CD14-positive monocyte (primary cell): ENCODE measurements at regions not wholly inside any gene's neighbourhood (a gene's known extent, or its start where the extent isn't known, plus 50 kb on each side); places are given as distances from the start of the nearest gene placed in this dataset.
"Not testable (repeated sequence)": the region's sequence is repeated elsewhere in the genome, so short reads cannot be mapped to it uniquely, and the experiment has no call there.

ENCODE experiments used
- DNase-seq, 3 donors: peaks; one replicate each; pipeline ENCODE4 v3.0.0-alpha.2; 2011 to 2022
- H2AFZ ChIP-seq: 2 replicates; pipeline ENCODE4 v1.6.0; 2012; ENCODE audit warnings: mild to moderate bottlenecking, low read depth, low read length, inconsistent platforms; ENCODE audit not compliant: insufficient read depth, poor library complexity, severe bottlenecking
- H3K27ac ChIP-seq, 2 donors: 1 replicate in 1 of 2; 2 replicates in 1 of 2; pipeline ENCODE4 v1.5.1; 2012 to 2013; ENCODE audit warnings: low read length in 2 of 2, control low read depth in 1 of 2, inconsistent platforms in 1 of 2, low read depth in 1 of 2, mild to moderate bottlenecking in 1 of 2
- H3K27me3 ChIP-seq, 2 donors: one replicate each; pipeline versions ENCODE4 v1.6.0 to v1.6.1; 2011 to 2013; ENCODE audit warnings: low read length in 2 of 2; ENCODE audit not compliant: control insufficient read depth in 2 of 2, insufficient read depth in 2 of 2
- H3K36me3 ChIP-seq, 2 donors: replicated peaks in 1 of 2; 1 replicate in 1 of 2; 2 replicates in 1 of 2; pipeline versions ENCODE4 v1.5.1 to v1.6.1; 2012 to 2013; ENCODE audit warnings: low read length in 2 of 2, control low read depth in 1 of 2, inconsistent platforms in 1 of 2, mild to moderate bottlenecking in 1 of 2; ENCODE audit not compliant: insufficient read depth in 2 of 2, control insufficient read depth in 1 of 2
- H3K4me1 ChIP-seq, 2 donors: 1 replicate in 1 of 2; 2 replicates in 1 of 2; pipeline versions ENCODE4 v1.5.1 to v1.6.1; 2012 to 2013; ENCODE audit warnings: low read length in 2 of 2, control low read depth in 1 of 2, inconsistent platforms in 1 of 2, mild to moderate bottlenecking in 1 of 2, moderate library complexity in 1 of 2; ENCODE audit not compliant: insufficient read depth in 2 of 2, control insufficient read depth in 1 of 2
- H3K4me2 ChIP-seq: replicated peaks from 2 replicates; pipeline ENCODE3; 2012; ENCODE audit warnings: low read length, moderate library complexity, mild to moderate bottlenecking; ENCODE audit not compliant: poor library complexity, severe bottlenecking; ENCODE audit errors: extremely low read depth
- H3K4me3 ChIP-seq, 3 experiments: fragments of 200-600 bp in 1 of 3; sonication (generic) in 1 of 3; replicated peaks in 1 of 3; 1 replicate in 2 of 3; 2 replicates in 1 of 3; pipeline ENCODE4 v1.5.1; 2011 to 2013; ENCODE audit warnings: low read length in 3 of 3, mild to moderate bottlenecking in 3 of 3, control low read depth in 2 of 3, low read depth in 2 of 3, inconsistent platforms in 1 of 3, moderate library complexity in 1 of 3
- H3K79me2 ChIP-seq: 2 replicates; pipeline ENCODE4 v1.6.0; 2012; ENCODE audit warnings: mild to moderate bottlenecking, control low read depth, inconsistent platforms, low read length, moderate library complexity; ENCODE audit not compliant: insufficient read depth
- H3K9ac ChIP-seq: 2 replicates; pipeline ENCODE4 v1.6.0; 2017; ENCODE audit warnings: low read length, mild to moderate bottlenecking; ENCODE audit not compliant: insufficient read depth, poor library complexity, severe bottlenecking
- H3K9me3 ChIP-seq, 2 donors: replicated peaks in 1 of 2; 1 replicate in 1 of 2; 2 replicates in 1 of 2; pipeline versions ENCODE4 v1.5.1 to v1.6.1; 2012 to 2013; ENCODE audit warnings: low read length in 2 of 2, control low read depth in 1 of 2; ENCODE audit not compliant: control insufficient read depth in 1 of 2, insufficient read depth in 1 of 2
- H4K20me1 ChIP-seq: 2 replicates; pipeline ENCODE4 v1.6.0; 2012; ENCODE audit warnings: mild to moderate bottlenecking, low read length, control low read depth, moderate library complexity; ENCODE audit not compliant: insufficient read depth
- H3K27ac Mint-ChIP-seq, 7 donors: one replicate each; pipeline ENCODE4 v1.8.0; 2020; ENCODE audit warnings: mild to moderate bottlenecking in 7 of 7, mixed read lengths in 7 of 7, moderate library complexity in 6 of 7, inconsistent platforms in 2 of 7
- H3K27me3 Mint-ChIP-seq, 3 donors: one replicate each; pipeline ENCODE4 v1.8.0; 2021 to 2022; ENCODE audit warnings: low read depth in 3 of 3, mild to moderate bottlenecking in 3 of 3, mixed read lengths in 3 of 3, moderate library complexity in 3 of 3, inconsistent platforms in 1 of 3
- H3K36me3 Mint-ChIP-seq, 2 donors: one replicate each; pipeline ENCODE4 v1.8.0; 2020; ENCODE audit warnings: mixed read lengths in 2 of 2, inconsistent platforms in 1 of 2, mild to moderate bottlenecking in 1 of 2
- H3K4me1 Mint-ChIP-seq: one replicate; pipeline ENCODE4 v1.8.0; 2020; ENCODE audit warnings: mild to moderate bottlenecking, mixed read lengths
- H3K4me3 Mint-ChIP-seq, 2 donors: one replicate each; pipeline ENCODE4 v1.8.0; 2020; ENCODE audit warnings: mild to moderate bottlenecking in 2 of 2, mixed read lengths in 2 of 2, moderate library complexity in 1 of 2
- H3K9me3 Mint-ChIP-seq, 7 donors: one replicate each; pipeline ENCODE4 v1.8.0; 2020 to 2022; ENCODE audit warnings: mixed read lengths in 7 of 7, mild to moderate bottlenecking in 6 of 7, moderate library complexity in 6 of 7, inconsistent platforms in 2 of 7
- WGBS: methylation state at CpG from one replicate; pipeline ENCODE4 v1.1.5; 2013; ENCODE audit warnings: missing lambda C conversion rate; ENCODE audit not compliant: insufficient coverage; 5-methylcytosine and 5-hydroxymethylcytosine counted together
- intact Hi-C, 2 donors: fragments of 100-400 bp; cut with micrococcal nuclease; formaldehyde crosslinking; loops; one replicate each; pipeline versions ENCODE4 v1.15.0 to v1.15.1; 2023
- TF ChIP-seq, protein P1 (sequence below): fragments of 200-600 bp; IDR thresholded peaks from one replicate; pipeline ENCODE4 v1.8.0; 2022; ENCODE audit warnings: antibody characterized with exemption, mild to moderate bottlenecking

- no peak overlapping the region for H3K27ac Mint-ChIP-seq
- H3K27me3 Mint-ChIP-seq, result peaks cover 0 to 2% (median 1%) of the 10 kb centered on the region in 3 donors
- H3K4me1 ChIP-seq, result no peaks in the 10 kb centered on the region
Observed at GRCh38 chr5:42267091-42267490, 156.1 kb upstream of the GHR start.

DNA sequence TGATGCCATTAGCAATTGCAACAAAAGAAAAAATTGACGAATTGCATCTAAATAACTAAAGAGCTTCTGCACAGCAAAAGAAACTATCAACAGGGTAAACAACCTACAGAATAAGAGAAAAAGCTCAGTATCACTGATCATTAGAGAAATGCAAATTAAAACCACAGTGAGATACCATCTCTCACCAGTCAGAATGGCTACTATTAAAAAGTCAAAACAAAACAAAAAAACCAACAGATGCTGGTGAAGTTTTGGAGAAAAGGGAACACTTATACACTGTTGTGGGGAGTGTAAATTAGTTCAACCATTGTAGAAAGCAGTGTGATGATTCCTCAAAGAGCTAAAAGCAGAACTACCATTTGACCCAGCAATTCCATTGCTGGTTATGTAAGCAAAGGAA, 155.1 kb upstream of the GHR start:
- H3K36me3 Mint-ChIP-seq, intact Hi-C loops, H3K9me3 Mint-ChIP-seq, H3K4me2 ChIP-seq, H3K4me3 ChIP-seq, H3K4me3 Mint-ChIP-seq, H3K9ac ChIP-seq, H3K27me3 Mint-ChIP-seq, DNase-seq, H3K9me3 ChIP-seq, H3K27me3 ChIP-seq, H2AFZ ChIP-seq, H3K79me2 ChIP-seq, H3K27ac ChIP-seq, H3K4me1 Mint-ChIP-seq, H3K4me1 ChIP-seq, H3K27ac Mint-ChIP-seq, H3K36me3 ChIP-seq, H4K20me1 ChIP-seq: not testable (repeated sequence)
- 100% methylated on average over 1 of the region's 1 CpG for WGBS

More at GRCh38 chr5:42267091-42267490, 156.1 kb upstream of the GHR start:
- no peaks in the 10 kb centered on the region for H3K36me3 ChIP-seq
- Mint-ChIP-seq H3K4me3 (no peak overlapping the region), H3K4me1 (no peaks in the 10 kb centered on the region), H3K9me3 (peaks cover 0 to 6% (median 3%) of the 10 kb centered on the region in 7 donors), H3K36me3 (no peaks in the 10 kb centered on the region)
- no peaks in the 10 kb centered on the region for H4K20me1 ChIP-seq
- no peaks in the 10 kb centered on the region for H3K79me2 ChIP-seq
- H3K4me2 ChIP-seq, result no peak overlapping the region
- H3K27me3 ChIP-seq, result no peaks in the 10 kb centered on the region
- H2AFZ ChIP-seq, result no peak overlapping the region
- TF ChIP-seq, protein P1, sequence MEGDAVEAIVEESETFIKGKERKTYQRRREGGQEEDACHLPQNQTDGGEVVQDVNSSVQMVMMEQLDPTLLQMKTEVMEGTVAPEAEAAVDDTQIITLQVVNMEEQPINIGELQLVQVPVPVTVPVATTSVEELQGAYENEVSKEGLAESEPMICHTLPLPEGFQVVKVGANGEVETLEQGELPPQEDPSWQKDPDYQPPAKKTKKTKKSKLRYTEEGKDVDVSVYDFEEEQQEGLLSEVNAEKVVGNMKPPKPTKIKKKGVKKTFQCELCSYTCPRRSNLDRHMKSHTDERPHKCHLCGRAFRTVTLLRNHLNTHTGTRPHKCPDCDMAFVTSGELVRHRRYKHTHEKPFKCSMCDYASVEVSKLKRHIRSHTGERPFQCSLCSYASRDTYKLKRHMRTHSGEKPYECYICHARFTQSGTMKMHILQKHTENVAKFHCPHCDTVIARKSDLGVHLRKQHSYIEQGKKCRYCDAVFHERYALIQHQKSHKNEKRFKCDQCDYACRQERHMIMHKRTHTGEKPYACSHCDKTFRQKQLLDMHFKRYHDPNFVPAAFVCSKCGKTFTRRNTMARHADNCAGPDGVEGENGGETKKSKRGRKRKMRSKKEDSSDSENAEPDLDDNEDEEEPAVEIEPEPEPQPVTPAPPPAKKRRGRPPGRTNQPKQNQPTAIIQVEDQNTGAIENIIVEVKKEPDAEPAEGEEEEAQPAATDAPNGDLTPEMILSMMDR, result no peak
- no peak overlapping the region for H3K27ac ChIP-seq
- H3K4me3 ChIP-seq, result no peak overlapping the region
- no peak overlapping the region for H3K9ac ChIP-seq
- DNase-seq, result no peak
- H3K9me3 ChIP-seq, result no peaks in the 10 kb centered on the region
- intact Hi-C loops, result no loop called here
